WI38 (cell line): ENCODE measurements at regions not wholly inside any gene's neighbourhood (a gene's known extent, or its start where the extent isn't known, plus 50 kb on each side); places are given as distances from the start of the nearest gene placed in this dataset.

Experiments
- H3K4me3 ChIP-seq: 2 replicates; pipeline ENCODE4 v1.5.1; 2011; ENCODE audit warnings: low read depth, mild to moderate bottlenecking, control low read depth, low read length
- CTCF ChIP-seq: IDR thresholded peaks from 2 replicates; pipeline ENCODE4 v1.5.1; 2012; ENCODE audit warnings: low read depth, mild to moderate bottlenecking, control low read depth, low read length

- no peak overlapping the region for H3K4me3 ChIP-seq
- no peak for TF ChIP-seq CTCF
These were observed 87.9 kb upstream of the ITGA6 start for GRCh38 chr2:172339371-172340010.

GRCh38 chr2:172340394-172340793, 87.0 kb upstream of the ITGA6 start:
- H3K4me3 ChIP-seq, result peak overlapping the region; percentile 30
- TF ChIP-seq CTCF, result no peak

- no peak for TF ChIP-seq CTCF
- H3K4me3 ChIP-seq, result no peak overlapping the region
These were observed 85.3 kb upstream of the ITGA6 start for GRCh38 chr2:172342078-172342477.

GRCh38 chr2:172342611-172343010, 84.8 kb upstream of the ITGA6 start:
- no peak for TF ChIP-seq CTCF
- no peak overlapping the region for H3K4me3 ChIP-seq

- TF ChIP-seq CTCF, result no peak
- H3K4me3 ChIP-seq, result no peak overlapping the region
These were observed 83.2 kb upstream of the ITGA6 start for GRCh38 chr2:172344159-172344558.

- no peak for TF ChIP-seq CTCF
- no peak overlapping the region for H3K4me3 ChIP-seq
These were observed 81.3 kb upstream of the ITGA6 start for GRCh38 chr2:172345956-172346555.

- H3K4me3 ChIP-seq, result no peak overlapping the region
- TF ChIP-seq CTCF, result no peak
These were observed 78.7 kb upstream of the ITGA6 start for GRCh38 chr2:172348555-172349288.
